NCI-H2196 (cell line): ENCODE measurements at regions not wholly inside any gene's neighbourhood (a gene's known extent, or its start where the extent isn't known, plus 50 kb on each side); places are given as distances from the start of the nearest gene placed in this dataset.

Experiments
- DNase-seq: peaks from one replicate; lab custom pipeline; 2025; ENCODE audit not compliant: unreplicated experiment; lab: John Stamatoyannopoulos, UW

- no peak for DNase-seq
Measured at GRCh38 chr11:41851743-41852142, 392.3 kb upstream of the LRRC4C start.

DNA sequence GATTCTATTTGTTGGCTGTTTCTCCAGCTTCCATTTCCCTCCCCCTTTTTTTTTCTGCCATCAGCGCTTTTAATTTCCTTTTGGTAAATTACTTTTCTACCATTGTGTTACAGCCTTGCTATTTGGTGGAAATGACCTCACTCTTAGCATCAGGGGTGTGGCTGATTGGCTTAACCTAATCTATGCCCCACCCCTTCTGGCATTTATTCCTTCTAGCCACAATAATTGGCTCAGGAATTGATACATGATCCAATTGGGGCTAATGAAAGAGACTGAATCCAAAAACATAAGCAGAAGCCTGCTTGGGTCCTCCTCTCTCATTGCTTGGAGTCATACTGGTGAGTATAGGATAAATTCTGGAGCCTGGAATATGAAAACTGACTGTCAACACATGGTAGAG is 402.4 kb upstream of the LRRC4C start:
- DNase-seq: no peak

- no peak for DNase-seq
Measured at GRCh38 chr11:41866525-41866924, 407.1 kb upstream of the LRRC4C start.

DNA sequence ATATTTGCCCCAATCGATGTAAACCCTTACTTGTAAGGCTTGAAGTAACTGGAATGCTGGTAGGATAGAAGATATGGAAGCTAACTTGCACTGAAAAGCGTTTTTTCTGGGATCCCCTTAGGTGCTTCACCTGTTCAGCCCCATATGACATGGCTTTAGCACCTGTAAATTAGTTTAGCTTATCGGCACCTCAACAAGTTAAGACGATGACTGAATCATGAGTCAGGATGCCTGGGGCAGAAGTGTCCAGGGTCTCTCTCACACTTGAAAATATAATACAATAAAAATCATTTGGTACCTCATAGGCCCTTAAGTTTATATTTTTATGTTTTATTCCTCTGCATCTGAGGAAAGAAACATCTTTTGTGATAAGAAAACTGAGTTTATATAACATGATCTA is 409.2 kb upstream of the LRRC4C start:
- no peak for DNase-seq

GRCh38 chr11:41872426-41872825 is 413.0 kb upstream of the LRRC4C start:
- no peak for DNase-seq

GRCh38 chr11:41872870-41873269 is 413.4 kb upstream of the LRRC4C start:
- DNase-seq: no peak

DNA sequence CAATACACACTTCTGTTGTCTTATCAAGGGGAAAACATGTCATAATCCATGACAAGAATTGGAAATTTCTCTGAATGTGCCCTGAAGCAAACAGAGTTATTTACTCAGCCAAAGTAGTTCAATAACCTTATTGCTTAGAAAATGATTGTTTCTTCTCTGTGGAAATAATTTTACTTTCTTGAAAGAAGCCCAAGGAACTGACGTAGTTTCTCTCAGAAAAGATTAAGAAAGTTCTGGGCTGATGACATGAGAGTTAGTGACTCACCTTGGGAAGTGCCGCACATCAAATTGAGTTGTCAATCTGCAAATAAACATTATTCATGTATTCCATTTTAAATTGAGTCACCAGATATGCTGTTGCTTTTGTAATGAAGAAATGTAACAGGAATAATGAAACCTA is 418.6 kb upstream of the LRRC4C start:
- no peak for DNase-seq

GRCh38 chr11:41879214-41879613 is 419.8 kb upstream of the LRRC4C start:
- DNase-seq: no peak

- DNase-seq: no peak
Measured at GRCh38 chr11:41895081-41895480, 435.6 kb upstream of the LRRC4C start.

DNA sequence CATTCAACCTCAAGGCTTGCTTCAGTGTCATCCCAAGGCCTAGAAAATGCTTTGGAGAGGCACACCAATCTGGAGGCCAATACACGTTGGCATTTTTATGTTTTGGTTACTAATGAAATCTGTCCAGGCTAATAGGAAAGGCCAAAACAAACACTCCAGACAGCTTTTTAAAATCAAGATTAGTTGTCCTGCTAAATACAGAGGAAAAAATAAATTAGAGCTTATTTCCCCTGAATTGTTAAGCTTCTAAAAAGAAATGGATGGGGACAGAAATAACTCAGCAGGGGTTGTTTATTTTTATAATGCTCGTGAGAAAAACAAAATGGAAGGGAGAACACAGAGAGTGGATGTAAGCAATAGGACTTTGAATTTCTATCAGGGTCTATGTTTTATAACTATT is 438.5 kb upstream of the LRRC4C start:
- DNase-seq: no peak

- no peak for DNase-seq
Measured at GRCh38 chr11:41917900-41918299, 458.4 kb upstream of the LRRC4C start.

GRCh38 chr11:41920374-41920773 is 460.9 kb upstream of the LRRC4C start:
- DNase-seq: no peak

- DNase-seq: no peak
Measured at GRCh38 chr11:41921746-41922390, 462.4 kb upstream of the LRRC4C start.

GRCh38 chr11:41926339-41926738 is 466.9 kb upstream of the LRRC4C start:
- no peak for DNase-seq

DNA sequence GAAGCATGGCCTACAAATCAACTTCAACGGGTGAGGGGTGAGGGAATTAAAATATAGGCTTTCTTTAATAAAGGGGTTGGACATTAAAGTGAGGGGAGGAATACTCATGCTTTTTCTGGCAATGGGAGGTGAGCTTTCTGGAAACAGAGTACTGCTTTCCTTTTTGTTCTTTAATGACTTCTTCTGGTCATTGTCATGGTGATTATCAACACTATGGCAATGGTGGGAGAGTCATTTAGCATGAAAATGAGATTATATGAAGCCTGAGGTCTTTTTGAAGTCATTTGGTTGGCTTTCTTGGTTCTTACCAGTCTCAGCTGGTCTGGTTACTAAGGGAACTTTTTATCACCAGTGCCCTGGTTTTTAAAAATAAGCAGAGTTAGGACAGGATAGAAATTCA is 475.8 kb upstream of the LRRC4C start:
- DNase-seq: no peak

DNA sequence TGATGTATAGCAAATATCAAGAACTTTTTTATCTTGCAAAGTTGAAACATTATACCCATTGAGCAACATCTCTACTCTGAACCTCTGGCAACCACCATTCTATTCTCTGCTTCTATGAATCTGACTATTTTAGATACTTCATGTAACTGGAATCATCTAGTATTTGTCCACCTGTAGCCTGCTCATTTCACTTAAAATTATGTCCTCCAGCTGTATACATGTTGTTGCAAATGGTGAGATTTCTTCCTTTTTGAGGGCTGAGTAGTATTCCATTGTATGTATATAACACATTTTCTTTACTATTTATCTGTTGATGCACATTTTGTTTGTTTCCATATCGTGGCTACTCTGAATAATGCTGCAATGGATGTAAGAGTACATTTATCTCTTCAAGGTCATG is 476.3 kb upstream of the LRRC4C start:
- DNase-seq: no peak

DNA sequence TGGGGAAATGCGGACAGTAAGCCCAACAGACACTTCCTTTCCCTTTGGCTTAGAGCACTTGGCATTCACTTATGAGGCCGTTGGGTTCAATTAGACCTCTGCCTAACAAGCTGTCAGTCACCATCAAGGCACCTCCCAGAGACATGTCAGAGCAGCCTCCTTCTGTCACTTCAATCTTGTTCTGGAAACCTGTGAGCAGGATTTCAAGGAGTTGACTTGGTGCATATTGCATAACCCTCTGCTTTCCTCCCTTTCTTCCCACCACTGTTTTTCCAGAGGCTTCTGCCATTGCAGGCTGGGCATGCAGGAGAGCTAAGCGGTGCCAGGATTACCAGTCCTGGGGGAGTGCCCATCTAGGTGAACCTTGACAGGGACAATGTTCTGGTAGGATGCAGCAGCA is 484.2 kb upstream of the LRRC4C start:
- no peak for DNase-seq

DNA sequence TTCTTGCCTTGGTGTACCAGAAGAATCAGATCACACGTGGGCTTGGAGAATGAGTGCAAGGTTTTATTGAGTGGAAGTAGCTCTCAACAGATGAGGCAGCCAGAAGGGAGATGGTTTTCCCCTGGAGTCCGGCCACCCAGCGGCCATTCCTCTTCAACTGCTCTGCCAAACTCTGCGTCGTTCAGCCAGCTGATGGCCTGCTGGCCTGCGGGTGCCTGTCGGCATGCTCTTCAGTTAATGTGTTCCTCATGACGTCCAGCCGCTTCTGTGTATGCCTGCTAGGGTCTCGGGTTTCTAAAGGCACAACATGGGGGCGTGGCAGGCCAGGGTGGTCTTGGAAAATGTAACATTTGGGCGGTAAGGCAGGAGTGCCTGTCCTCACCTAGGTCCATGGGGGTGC is 487.9 kb upstream of the LRRC4C start:
- DNase-seq: no peak

GRCh38 chr11:41950470-41951143 is 491.2 kb upstream of the LRRC4C start:
- no peak for DNase-seq

DNA sequence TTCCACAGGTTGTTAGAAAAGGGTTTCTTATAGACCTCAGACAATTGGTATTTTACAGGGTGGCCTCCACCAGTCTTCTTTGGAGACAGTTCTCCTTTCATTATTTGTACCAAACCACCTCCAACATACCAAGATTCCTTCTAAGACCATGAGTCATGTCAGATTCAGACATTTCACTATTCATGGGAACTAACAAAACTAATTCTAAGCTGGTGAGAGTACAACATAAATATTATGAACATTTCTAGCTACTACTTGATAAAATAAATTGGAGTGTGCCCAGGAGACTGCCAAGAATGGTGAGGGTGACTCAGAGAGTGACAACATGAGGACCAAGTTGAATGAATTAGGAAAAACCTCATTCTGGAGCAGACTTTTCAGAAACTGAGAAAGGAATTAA is 494.6 kb upstream of the LRRC4C start:
- no peak for DNase-seq

- DNase-seq: no peak
Measured at GRCh38 chr11:41955066-41955465, 495.6 kb upstream of the LRRC4C start.

DNA sequence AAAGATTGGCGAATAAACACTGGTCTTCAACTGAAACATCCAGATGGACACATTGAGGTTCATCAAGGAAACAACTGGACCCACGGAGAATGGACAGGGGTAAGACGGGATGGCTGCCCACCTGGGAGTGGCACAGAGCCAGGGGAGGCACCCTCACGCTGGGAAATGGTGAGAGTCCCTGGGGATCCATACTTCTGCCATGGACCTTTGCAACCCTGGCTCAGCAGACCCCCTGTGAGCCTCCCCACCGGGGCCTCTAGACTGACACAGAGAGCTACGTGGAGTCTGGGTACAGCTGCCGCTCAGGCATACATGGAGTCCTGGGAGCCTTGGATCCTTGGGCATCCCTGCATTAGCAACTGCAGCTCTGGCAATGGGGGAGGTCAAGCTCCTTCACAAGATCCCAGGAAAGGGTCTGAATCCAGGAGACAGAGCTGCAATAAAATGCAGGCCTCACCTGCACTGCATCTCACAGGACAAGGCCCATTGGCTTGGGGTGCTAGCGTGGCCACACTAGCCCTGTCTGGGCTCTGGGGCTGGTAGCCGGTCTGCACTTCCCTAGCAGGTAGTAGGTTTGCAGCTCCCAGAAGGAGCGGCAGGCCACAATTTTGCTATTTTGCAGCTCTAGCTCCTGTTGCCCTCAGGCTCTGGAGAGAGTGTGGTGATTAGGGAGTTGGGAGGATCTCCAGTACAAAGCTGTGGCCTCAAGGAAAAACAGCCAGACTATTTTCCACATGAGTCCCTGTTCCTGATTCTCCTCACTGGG is 496.4 kb upstream of the LRRC4C start:
- DNase-seq: no peak
